GM12878 (cell line): ENCODE measurements at regions not wholly inside any gene's neighbourhood (a gene's known extent, or its start where the extent isn't known, plus 50 kb on each side); places are given as distances from the start of the nearest gene placed in this dataset.

Experiments
- ATAC-seq: fragments of 200-7000 bp; cut with Tn5 transposase; 3 replicates; pipeline ENCODE4 v1.9.1; 2020; ENCODE audit warnings: mild to moderate bottlenecking, moderate library complexity
- BruUV-seq: library from RNA; stranded (reverse); fragments of 400-500 nt; replicated peaks from 2 replicates; lab custom pipeline; 2021; lab: Mats Ljungman, UMichigan
- CTCF ChIA-PET: fragments of 300-600 bp; sonication (Branson Sonifier 250); formaldehyde crosslinking; extraction: SDS; loops from one replicate; lab custom pipeline; 2021; ENCODE audit warnings: inconsistent platforms; lab: Yijun Ruan, JAX
- POLR2A ChIA-PET: fragments of 350-600 bp; formaldehyde crosslinking; extraction: SDS; loops from one replicate; lab custom pipeline; 2021; ENCODE audit warnings: inconsistent platforms; lab: Charles Lee
- RAD21 ChIA-PET: fragments of 300-600 bp; sonication (Branson Sonifier 250); formaldehyde crosslinking; loops from one replicate; lab custom pipeline; 2023; ENCODE audit warnings: antibody characterized with exemption; ENCODE audit not compliant: unreplicated experiment; lab: Charles Lee
- SMC1A ChIA-PET: fragments of 300-600 bp; sonication (Branson Sonifier 250); formaldehyde crosslinking; loops from one replicate; lab custom pipeline; 2023; ENCODE audit not compliant: unreplicated experiment, uncharacterized antibody; lab: Charles Lee
- DNase-seq: peaks from one replicate; pipeline ENCODE4 v3.0.0-alpha.2; 2011; ENCODE audit warnings: low read depth, low spot score
- FAIRE-seq: peaks from 3 replicates; lab custom pipeline; 2011; peaks lifted over from hg19 to GRCh38; lab: Jason Lieb, UNC
- H2AFZ ChIP-seq: 2 replicates; pipeline ENCODE4 v1.6.0; 2011; ENCODE audit warnings: low read depth, low read length, control low read depth; ENCODE audit not compliant: control insufficient read depth
- H3K27ac ChIP-seq: 2 replicates; pipeline ENCODE4 v1.5.1; 2011; ENCODE audit warnings: control low read depth; ENCODE audit not compliant: control insufficient read depth, insufficient read depth
- H3K27me3 ChIP-seq, 2 experiments: replicated peaks in 1 of 2; 2 replicates each; pipeline versions ENCODE4 v1.6.0 to v1.6.1; 2011; ENCODE audit warnings: low read length in 1 of 2; ENCODE audit not compliant: control insufficient read depth in 2 of 2, insufficient read depth in 2 of 2
- H3K36me3 ChIP-seq, 2 experiments: 2 replicates each; pipeline ENCODE4 v1.5.1; 2011; ENCODE audit warnings: low read length in 1 of 2; ENCODE audit not compliant: control insufficient read depth in 2 of 2, insufficient read depth in 2 of 2
- H3K4me1 ChIP-seq: 2 replicates; pipeline ENCODE4 v1.6.1; 2011; ENCODE audit warnings: mild to moderate bottlenecking, low read length, moderate library complexity, mixed read lengths; ENCODE audit not compliant: control insufficient read depth, insufficient read depth
- H3K4me2 ChIP-seq: 2 replicates; pipeline ENCODE4 v1.6.0; 2011; ENCODE audit warnings: control low read depth; ENCODE audit not compliant: control insufficient read depth, insufficient read depth
- H3K4me3 ChIP-seq: fragments of 200-600 bp; sonication (generic); 2 replicates; pipeline ENCODE4 v1.5.1; 2016
- H3K79me2 ChIP-seq: 2 replicates; pipeline ENCODE4 v1.6.0; 2011; ENCODE audit warnings: low read length; ENCODE audit not compliant: control insufficient read depth, insufficient read depth
- H3K9ac ChIP-seq: 2 replicates; pipeline ENCODE4 v1.8.0; 2011; ENCODE audit warnings: low read length, control low read depth, mixed read lengths; ENCODE audit not compliant: control insufficient read depth, insufficient read depth
- H3K9me3 ChIP-seq: replicated peaks from 3 replicates; pipeline ENCODE4 v1.5.1; 2011; ENCODE audit warnings: mild to moderate bottlenecking, low read length; ENCODE audit not compliant: control insufficient read depth, insufficient read depth
- H4K20me1 ChIP-seq: 2 replicates; pipeline ENCODE4 v1.6.0; 2011; ENCODE audit not compliant: control insufficient read depth, insufficient read depth
- ATF3 ChIP-seq: IDR thresholded peaks from 2 replicates; pipeline ENCODE4 v1.6.1; 2011; ENCODE audit warnings: low read depth, mild to moderate bottlenecking, low read length, moderate library complexity, borderline replicate concordance; ENCODE audit errors: extremely low read depth
- CBX5 ChIP-seq: sonication (generic); IDR thresholded peaks from 2 replicates; pipeline ENCODE4 v1.6.1; 2016; ENCODE audit warnings: low read depth, moderate library complexity, mild to moderate bottlenecking, inconsistent platforms
- CEBPZ ChIP-seq: fragments of 150-350 bp; IDR thresholded peaks from 2 replicates; pipeline ENCODE4 v1.6.1; 2016; ENCODE audit warnings: low read depth, low read length
- ELK1 ChIP-seq: IDR thresholded peaks from 2 replicates; pipeline ENCODE4 v1.6.1; 2012; ENCODE audit warnings: low read depth, low read length, improper control_type of control experiment
- ESRRA ChIP-seq: IDR thresholded peaks from 2 replicates; pipeline ENCODE4 v1.6.1; 2012; ENCODE audit warnings: mild to moderate bottlenecking, low read length, improper control_type of control experiment
- HCFC1 ChIP-seq: fragments of 150-350 bp; IDR thresholded peaks from 2 replicates; pipeline ENCODE4 v1.6.1; 2014; ENCODE audit warnings: low read length
- HDAC2 ChIP-seq: fragments of 200-600 bp; sonication (generic); IDR thresholded peaks from 2 replicates; pipeline ENCODE4 v1.6.1; 2017
- IKZF2 ChIP-seq, 2 experiments: fragments of 450-650 bp; IDR thresholded peaks; 2 replicates each; pipeline ENCODE4 v1.6.1; 2017; ENCODE audit warnings: mild to moderate bottlenecking in 2 of 2, moderate library complexity in 2 of 2
- NFIC ChIP-seq: IDR thresholded peaks from 2 replicates; pipeline ENCODE4 v1.6.1; 2012; ENCODE audit warnings: low read depth, mild to moderate bottlenecking, inconsistent platforms, low read length, moderate library complexity
- NFXL1 ChIP-seq: fragments of 450-650 bp; IDR thresholded peaks from 2 replicates; pipeline ENCODE4 v1.6.1; 2017; ENCODE audit warnings: antibody characterized with exemption, mild to moderate bottlenecking, borderline replicate concordance
- PAX5 ChIP-seq: IDR thresholded peaks from 2 replicates; pipeline ENCODE4 v1.6.1; 2011; ENCODE audit warnings: low read depth, low read length, borderline replicate concordance
- POLR2AphosphoS2 ChIP-seq: IDR thresholded peaks from 2 replicates; pipeline ENCODE4 v1.6.1; 2011; ENCODE audit warnings: low read depth, mild to moderate bottlenecking, low read length, improper control_type of control experiment, moderate library complexity
- RELA ChIP-seq: fragments of 450-650 bp; IDR thresholded peaks from 2 replicates; pipeline ENCODE4 v1.8.0; 2014; ENCODE audit warnings: borderline replicate concordance; ENCODE audit not compliant: partially characterized antibody
- RFX5 ChIP-seq: IDR thresholded peaks from 2 replicates; pipeline ENCODE4 v1.6.1; 2011; ENCODE audit warnings: low read depth, low read length, improper control_type of control experiment
- SMARCA5 ChIP-seq: fragments of 450-650 bp; IDR thresholded peaks from 2 replicates; pipeline ENCODE4 v1.6.1; 2017; ENCODE audit warnings: mild to moderate bottlenecking
- SP1 ChIP-seq: IDR thresholded peaks from one replicate; pipeline ENCODE4 v1.6.1; 2011; ENCODE audit warnings: low read depth, low read length
- ZBTB11 ChIP-seq: fragments of 450-650 bp; formaldehyde crosslinking; IDR thresholded peaks from 2 replicates; pipeline ENCODE4 v1.5.0; 2022; ENCODE audit warnings: mild to moderate bottlenecking, missing genetic modification characterization
- WGBS: methylation state at CpG from one replicate; pipeline ENCODE4 v1.1.6; 2016; ENCODE audit warnings: low lambda C conversion rate; ENCODE audit not compliant: insufficient replicate concordance, insufficient coverage; ENCODE audit errors: missing lambda C conversion rate; 5-methylcytosine and 5-hydroxymethylcytosine counted together
- in situ Hi-C: fragments of 300-500 bp; cut with MboI; formaldehyde crosslinking; loops from 9 replicates; pipeline ENCODE4 v1.14.3; 2018; ENCODE audit warnings: mixed read lengths
- intact Hi-C: fragments of 100-400 bp; cut with micrococcal nuclease; formaldehyde crosslinking; loops from one replicate; pipeline ENCODE4 v1.14.2; 2022; ENCODE audit not compliant: unreplicated experiment

GRCh38 chrX:102784550-102784949 lies 64.0 kb downstream of the GPRASP3 start (continued):
- no peak for TF ChIP-seq RELA
- TF ChIP-seq NFIC, result no peak
- TF ChIP-seq HCFC1, result no peak

GRCh38 chrX:102787283-102787682 lies 66.7 kb downstream of the GPRASP3 start:
- Histone ChIP-seq H3K4me2 (no peak overlapping the region), H3K36me3 (no peaks in the 10 kb centered on the region), H3K9me3 (no peaks in the 10 kb centered on the region), H4K20me1 (no peaks in the 10 kb centered on the region), H3K4me1 (no peaks in the 10 kb centered on the region), H2AFZ (no peak overlapping the region), H3K27ac (no peak overlapping the region), H3K79me2 (no peaks in the 10 kb centered on the region), H3K4me3 (no peak overlapping the region), H3K27me3 (no peaks in the 10 kb centered on the region), H3K9ac (no peak overlapping the region)
- 41% methylated on average over 1 of the region's 1 CpG for WGBS
- TF ChIP-seq ATF3 (no peak), IKZF2 (IDR thresholded peaks at IDR 0.05) (no peak), NFXL1 (no peak), HDAC2 (no peak), PAX5 (no peak), POLR2AphosphoS2 (no peak), ELK1 (no peak), ESRRA (no peak), CEBPZ (no peak), SMARCA5 (no peak), ZBTB11 (CRISPR knock-in tag) (no peak), SP1 (no peak), CBX5 (no peak), RFX5 (no peak)
- DNase-seq (no peak), ATAC-seq (no peak), FAIRE-seq (no peak)
- CTCF ChIA-PET, result no interaction called here
- RAD21 ChIA-PET, result no interaction called here
- intact Hi-C loops, result no loop called here
- in situ Hi-C loops, result no loop called here
- BruUV-seq, result no TSS peak
- SMC1A ChIA-PET, result no interaction called here
- POLR2A ChIA-PET, result interaction anchor here (0.6 kb wide), 1 partner anchor 19 kb away, joined by 4 read pairs; no protein-coding TSS in a partner anchor
